ENCODE measurements at regions not wholly inside any gene's neighbourhood (a gene's known extent, or its start where the extent isn't known, plus 50 kb on each side); places are given as distances from the start of the nearest gene placed in this dataset.

- no peak for TF ChIP-seq CTCF (IDR thresholded peaks at IDR 0.05)
- TF ChIP-seq POLR2A (IDR thresholded peaks at IDR 0.05): no peak
Observed at GRCh38 chr5:6162175-6162574, 216.2 kb downstream of the MED10 start.
